Kidney glomerular epithelial cell (primary cell): ENCODE measurements at regions not wholly inside any gene's neighbourhood (a gene's known extent, or its start where the extent isn't known, plus 50 kb on each side); places are given as distances from the start of the nearest gene placed in this dataset.

Source experiments
- DNase-seq: peaks from one replicate; lab custom pipeline; 2025; lab: John Stamatoyannopoulos, UW

DNA sequence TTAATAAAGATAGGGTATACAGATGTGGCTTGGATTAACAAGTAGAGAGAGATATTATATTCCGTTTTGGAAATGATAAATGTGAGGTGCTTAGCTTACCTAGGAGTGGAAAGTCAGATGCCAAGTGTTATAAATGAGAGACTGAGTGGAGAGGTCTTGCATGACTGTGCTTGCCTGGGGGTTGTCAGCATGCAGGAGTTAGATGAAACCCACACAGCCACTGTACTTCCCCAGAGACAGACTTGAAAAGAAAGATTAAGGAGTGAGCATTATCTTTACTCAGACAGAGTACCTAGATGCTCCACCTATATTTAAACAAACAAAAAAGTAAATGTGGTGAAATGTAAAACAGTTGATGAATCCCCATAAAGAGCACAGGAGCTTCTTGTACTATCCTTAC, 482.7 kb downstream of the RIT2 start:
- no peak for DNase-seq

DNA sequence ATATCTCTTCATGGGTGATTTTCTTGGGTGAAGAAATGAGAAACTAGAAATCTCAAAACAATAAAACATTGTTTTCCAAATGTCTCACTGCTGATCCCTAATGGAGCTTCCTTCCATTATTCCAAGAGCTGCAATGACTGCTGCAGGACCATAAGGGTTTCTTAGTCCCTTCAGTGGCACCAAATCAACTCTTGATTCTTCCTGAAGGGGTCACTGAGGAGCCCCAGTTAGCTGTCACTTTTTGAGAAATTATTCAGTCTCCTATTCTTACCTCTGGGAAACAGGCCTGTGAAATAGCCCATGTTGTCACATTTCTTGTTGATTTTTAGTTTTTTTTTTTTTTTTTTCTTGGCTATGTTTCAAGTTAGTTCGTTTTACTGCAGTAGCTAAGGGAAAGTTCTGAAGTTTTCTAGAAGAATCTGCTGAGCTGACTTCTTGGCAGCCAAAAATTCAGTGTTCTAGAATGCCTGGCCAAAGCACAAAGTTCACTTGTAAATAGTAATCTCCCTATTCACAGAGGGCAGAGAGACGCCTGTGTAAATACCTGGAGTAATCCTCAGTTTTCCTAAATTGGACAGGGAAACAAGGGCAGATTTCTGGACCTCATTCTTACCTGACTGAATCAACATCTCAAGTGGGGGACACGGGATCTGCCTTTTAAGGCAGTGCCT, 480.0 kb downstream of the RIT2 start:
- no peak for DNase-seq

DNA sequence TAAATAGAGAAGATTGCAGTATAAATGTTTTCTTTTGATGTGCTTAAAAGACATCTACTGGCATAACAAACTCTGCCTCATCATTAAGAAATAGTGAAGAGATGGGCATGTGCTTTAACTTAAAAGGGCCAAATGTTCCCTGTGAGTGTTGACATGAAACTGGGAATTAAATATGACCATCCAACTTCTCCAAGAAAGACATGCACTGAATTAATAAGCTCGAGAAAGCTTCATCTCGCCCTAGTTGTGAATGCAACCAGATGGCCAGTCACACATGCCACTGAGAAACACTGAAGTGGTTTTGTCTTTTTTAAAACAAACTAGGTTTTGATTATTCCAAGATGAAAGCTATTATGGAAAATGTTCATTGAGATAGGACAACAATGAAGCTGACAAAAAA, 479.2 kb downstream of the RIT2 start:
- no peak for DNase-seq

DNA sequence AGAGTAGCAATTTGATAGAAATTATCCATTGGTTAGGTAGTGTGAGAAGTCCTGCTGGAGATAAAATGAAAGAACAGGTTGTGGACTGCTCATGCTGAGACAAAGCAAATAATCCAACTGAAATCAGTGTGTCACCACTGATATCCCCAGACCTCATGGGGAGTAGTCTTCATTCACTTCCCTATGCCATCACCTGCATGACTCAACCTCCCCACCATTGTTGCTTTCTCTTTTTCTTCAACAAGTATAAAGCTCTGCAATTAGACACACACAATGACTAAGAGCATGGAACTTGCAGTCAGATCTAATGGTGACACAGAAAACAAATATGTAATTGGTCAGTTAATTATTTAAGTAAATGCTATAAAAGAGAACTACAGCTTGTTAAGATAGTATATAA, 475.3 kb downstream of the RIT2 start:
- peak; percentile 30 for DNase-seq

DNA sequence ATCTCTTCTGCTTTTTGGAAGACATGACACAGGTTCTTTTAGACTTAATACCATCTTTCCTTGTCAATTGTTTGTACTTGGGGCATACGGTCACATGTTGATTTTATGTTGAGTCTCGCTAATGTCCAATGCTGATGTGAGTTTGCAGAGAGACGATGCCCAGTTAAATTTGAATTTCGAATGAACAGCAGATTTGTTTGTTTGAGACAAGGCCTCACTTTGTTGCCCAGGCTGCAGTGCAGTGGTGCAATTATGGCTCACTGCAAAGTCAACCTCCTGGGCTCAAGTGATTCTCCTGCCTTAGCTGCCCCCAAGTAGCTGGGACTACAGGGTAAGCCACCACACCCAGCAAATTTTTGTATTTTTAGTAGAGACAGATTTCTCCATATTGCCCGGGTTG, 473.5 kb downstream of the RIT2 start:
- DNase-seq, result no peak

DNA sequence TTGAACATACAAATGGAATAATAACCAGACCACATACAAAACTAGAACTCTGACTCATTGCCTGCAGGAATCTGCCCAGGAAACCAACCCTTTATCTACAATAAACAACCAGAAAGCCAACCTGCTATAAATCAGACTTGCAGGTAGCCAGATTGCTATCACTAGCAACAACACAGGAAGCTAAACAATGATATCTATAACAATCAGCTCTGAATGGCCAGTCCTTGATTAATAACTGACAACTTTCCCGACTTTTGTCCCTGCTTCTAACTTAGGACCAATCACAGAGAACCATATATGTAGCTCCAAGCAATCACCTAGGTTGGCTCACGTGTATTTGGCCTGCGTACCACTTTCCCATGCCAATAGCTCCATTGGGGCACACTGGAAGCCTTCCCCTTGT, 470.8 kb downstream of the RIT2 start:
- peak; percentile 30 for DNase-seq

DNA sequence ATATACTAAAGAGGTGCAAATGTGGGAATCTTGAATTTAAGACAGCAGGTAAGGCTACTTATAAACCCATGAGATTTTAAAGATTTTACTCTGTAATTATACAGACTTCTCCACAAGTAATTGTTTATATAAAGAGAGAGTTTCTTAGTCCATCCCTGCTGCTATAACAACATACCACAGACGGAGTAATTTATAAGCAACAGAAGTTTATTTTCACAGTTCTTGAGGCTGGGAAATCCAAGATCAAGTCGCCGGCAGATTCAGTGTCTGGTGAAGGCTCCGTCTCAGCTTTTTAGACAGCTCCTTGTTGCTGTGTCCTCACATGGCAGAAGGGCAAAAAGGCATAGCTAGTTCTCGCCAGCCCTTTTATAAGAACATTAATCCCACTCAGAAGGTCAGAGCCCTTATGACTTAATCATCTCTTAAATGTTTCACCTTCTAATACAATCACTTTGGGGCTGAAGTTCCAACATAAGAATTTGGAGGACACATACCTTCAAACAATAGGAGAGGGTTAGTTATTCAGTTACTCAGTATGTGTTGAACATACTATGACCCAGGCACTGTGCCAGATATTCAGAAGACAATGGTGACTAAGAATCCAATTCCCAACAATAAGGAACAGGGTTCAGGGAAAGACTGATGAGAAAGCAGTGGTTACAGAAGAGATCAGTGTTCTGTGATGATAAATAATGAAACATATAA, 466.0 kb downstream of the RIT2 start:
- DNase-seq, result peak; percentile 70

DNA sequence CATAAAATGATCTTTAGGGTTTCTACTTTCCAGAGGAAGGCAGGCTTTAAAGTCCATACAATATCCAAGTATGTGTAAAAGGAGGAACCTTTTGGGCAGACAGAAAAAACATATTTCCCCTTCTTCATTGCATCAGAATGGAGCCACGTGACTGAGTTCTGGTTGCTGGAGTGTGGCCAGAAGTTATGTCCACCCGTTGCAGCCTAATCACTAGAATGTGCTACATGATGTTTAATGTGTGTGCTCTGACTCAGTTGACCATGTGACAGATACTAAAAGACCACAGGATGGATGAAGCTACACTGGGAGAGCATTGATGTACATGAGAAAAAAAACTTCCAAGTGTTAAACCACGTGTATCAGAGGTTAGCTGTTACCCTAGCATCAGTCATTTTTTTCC, 460.9 kb downstream of the RIT2 start:
- DNase-seq, result no peak

DNA sequence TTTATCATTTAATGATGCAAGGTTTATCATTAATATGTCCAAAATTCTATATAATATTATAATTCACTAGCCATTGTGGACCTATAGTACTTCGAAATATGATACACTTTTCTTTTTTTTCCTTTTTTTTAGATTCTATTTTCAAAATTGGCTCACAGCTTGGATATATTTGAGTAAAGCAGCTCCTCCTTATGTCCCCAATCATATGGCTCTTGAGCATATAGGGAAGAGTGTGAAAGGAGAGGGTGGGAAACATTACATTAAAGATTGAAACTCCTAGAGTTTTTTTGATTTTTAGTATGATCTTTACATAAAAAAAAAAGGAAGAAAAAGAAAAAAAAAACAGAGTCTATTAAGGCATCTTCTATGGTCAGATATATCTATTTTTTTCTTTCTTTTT, 457.9 kb downstream of the RIT2 start:
- DNase-seq, result no peak

DNA sequence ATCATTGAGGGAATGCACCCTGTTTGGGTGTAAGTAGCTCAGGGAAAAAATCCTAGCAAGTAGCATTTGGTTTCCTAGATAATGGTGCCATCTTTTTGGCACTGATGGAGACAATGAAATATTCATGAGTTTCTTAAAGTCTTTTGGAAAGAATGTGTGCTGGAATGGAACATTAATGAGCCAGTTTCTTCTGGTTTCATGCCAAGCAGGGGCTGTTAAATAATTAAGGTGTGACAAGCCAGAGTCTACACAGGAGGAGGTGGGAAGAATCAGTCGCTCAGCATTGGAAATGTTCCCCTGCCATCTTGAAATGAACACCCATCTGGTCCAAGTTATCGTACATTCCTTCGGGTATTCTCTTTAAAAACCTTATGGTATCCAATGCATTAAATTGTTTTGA, 457.3 kb downstream of the RIT2 start:
- DNase-seq, result no peak

DNA sequence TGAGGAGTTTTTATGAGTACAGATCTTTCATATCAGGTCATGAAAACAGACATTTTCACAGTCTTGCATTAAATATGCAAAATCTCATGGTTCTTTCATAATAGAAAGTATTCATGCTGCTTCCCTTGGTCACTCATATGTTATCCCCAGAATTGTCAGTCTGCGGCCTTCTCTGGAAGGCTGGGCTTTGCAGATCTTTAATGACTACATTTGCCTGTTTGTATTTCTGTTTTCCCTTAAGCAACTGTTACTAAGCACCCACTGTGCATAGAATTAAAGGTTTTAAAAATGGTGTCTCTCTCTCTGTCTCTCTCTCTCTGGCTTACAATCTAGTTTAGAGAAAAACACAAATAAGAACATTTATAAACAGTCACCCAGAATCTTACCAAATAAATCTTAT, 456.3 kb downstream of the RIT2 start:
- no peak for DNase-seq

DNA sequence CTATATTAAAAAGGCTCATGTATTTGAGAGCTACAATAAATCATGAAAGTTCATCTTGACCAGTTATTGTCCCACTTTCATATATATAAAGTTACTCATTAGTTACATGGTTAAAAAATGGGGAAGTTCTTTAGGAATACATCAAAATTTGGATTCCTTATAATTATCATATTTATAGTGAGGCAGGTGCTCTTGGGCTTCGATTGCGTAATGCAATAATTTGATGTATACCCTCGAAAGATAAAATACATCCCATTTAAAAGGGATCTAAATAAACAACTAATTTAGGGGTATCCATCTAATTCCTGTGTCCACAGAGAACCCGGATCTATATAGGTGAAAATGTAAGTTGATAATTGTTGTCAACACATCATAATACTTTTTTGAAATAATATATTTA, 444.6 kb downstream of the RIT2 start:
- no peak for DNase-seq

DNA sequence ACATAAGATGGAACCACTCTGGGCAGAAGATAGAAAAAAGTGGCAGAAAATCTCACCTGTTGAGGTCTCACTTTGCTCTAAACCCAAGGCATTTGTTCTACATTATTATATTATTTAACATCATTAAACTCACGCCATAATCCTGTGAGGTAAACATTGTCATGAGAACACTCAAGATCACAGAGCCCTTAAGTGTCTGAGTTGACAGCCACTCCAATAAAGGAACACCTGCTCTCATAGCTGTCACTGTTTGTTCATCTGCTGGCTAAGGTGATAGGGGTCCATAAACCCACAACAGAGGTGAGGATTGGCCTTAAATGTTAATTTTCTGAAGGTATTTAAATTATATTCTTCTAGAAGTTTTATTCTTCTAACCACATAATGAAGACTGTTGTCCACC, 439.7 kb downstream of the RIT2 start:
- DNase-seq, result no peak

DNA sequence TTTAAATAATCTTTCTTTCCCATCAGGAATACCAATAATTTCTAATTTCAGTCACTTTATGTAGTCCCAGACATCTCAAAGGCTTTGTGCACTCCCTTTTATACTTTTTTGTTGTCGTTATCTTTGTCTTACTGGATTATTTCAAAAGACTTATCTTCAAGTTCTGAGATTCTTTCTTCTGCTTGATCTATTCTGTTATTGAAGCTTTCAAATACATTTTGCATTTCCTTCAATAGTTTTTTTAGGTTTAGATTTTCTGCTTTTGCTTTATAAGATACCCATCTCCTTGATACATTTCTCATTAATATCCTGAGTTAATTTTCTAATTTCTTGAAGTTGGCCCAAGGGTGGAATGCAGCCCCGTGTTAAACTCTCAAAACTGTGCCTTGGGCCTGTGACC, 432.4 kb downstream of the RIT2 start:
- no peak for DNase-seq

DNA sequence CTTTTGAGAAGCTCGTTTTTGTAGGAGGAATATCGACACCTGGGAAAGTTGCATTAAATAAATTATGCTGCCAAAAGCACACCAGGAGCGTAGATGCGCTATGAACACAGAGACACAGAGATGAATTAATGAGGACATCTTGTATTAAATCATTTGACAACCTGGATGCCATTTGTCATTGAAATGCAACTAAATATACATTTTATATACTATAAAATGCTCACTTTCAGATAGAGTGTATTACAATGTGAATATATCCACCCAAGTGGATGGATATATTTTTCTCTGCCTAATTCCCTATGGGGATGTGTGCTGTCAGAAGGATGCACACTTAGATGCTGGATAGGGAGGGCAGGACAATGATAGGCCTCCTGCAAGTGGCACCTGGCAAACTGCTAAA, 426.2 kb downstream of the RIT2 start:
- DNase-seq, result no peak
